Stimulated activated CD4-positive, alpha-beta T cell treated with anti-CD3 and anti-CD28 coated beads, Interleukin-4, amount 100 ng/mL, for 1 hour (primary cell): ENCODE measurements at regions not wholly inside any gene's neighbourhood (a gene's known extent, or its start where the extent isn't known, plus 50 kb on each side); places are given as distances from the start of the nearest gene placed in this dataset.

Experiments used
- DNase-seq: peaks from one replicate; pipeline ENCODE4 v3.0.0-alpha.2; 2020

DNA sequence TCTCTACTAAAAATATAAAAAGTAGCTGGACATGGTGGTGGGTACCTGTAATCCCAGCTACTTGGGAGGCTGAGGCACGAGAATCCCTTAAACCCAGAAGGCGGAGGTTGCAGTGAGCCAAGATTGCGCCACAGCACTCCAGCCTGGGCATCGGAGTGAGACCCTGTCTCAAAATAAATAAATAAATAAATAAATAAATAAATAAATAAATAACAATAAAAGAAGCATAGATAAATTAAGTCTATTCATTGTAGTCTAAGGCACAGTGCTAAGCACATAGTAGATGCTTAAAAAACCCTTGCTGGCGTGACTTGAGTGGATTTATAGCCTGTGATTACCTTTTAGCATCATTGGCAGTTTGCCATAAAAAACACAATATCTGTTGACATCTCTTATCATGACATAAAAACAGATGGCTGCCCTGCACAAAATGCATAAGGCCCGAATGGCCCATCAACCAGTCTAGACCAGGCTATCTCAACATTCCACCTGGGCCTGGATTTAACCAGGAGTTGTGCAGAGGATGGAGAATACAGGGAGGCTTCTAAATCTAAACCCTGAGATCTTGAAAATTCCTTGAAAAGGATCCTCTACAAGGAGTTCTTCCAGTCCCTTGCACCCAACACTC is 94.9 kb downstream of the PRLHR start:
- no peak for DNase-seq

GRCh38 chr10:118499186-118499585 is 96.3 kb downstream of the PRLHR start:
- DNase-seq = no peak

DNA sequence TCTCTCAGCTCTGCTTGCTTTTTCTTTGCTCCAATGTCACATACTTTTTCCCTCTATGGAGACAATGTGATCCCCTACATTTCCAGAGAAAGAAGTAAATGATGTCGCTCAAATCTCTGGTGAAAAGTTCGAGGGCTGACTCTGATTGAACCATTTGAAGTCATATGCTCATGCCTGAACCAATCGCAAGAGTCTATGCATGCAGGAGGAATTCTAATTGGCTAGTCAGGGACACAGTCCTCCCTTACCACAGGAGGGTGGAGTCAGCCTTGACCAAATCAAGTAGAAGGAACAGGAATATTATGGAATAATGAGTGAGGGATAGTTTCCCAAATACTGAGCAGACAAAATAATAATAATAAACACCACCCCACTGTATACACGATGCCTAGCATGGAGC is 96.8 kb downstream of the PRLHR start:
- no peak for DNase-seq

DNA sequence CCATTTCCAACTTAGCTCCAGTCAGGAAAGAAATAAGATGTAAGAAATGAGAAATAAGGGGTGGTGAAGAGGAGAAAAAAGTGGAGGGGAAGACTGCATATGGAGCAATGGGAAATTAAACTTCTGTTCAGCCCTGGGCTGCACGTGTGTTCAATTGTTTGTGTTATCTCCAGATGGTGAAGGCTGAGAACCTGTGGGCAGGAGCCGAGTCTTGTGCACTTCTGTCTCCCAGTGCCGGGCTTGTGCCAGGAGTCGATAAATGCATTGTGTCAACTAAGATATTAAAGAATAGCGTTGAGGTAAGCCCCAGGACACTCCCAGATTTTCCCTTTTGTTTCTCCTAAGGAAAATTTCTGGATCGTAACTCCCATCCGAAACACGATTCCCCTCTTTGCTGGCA is 98.2 kb downstream of the PRLHR start:
- DNase-seq = no peak

GRCh38 chr10:118496525-118496924 is 98.9 kb downstream of the PRLHR start:
- no peak for DNase-seq

DNA sequence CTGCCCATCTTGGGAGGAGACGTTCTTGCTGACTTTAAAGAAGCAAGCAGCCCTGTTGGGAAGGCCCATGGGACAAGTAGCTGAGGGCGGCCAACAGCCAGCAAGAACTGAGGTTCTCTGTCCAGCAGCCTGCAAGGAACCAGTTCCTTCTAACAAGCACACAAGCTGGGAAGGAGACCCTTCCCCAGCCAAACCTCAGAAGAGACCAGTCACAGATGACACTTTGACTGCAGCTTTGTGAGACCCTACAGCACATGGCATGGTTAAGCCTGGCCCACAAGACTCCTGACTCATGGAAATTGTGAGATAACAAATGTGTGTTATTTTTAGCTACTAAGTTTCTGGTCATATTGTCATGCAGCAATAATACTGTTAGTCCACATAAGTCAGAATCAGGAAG is 99.9 kb downstream of the PRLHR start:
- DNase-seq = no peak

DNA sequence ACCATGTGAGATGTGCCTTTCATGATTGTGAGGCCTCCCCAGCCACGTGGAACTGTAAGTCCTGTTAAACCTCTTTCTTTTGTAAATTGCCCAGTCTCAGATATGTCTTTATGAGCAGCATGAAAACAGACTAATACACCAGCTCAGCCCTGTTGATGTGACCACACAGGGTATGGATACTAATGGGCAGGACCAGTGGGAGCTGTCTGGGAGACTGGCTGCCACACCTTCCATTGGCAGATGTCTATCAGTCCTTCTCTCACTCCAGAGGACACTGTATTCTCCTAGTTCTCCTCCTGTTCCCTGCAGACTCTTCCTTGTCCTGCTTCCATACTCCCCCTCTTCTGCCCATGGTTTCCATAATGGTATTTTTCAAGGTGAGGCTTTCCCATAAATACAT is 104.4 kb downstream of the PRLHR start:
- no peak for DNase-seq

- no peak for DNase-seq
Observed at GRCh38 chr10:118488710-118489497, 106.5 kb downstream of the PRLHR start.

DNA sequence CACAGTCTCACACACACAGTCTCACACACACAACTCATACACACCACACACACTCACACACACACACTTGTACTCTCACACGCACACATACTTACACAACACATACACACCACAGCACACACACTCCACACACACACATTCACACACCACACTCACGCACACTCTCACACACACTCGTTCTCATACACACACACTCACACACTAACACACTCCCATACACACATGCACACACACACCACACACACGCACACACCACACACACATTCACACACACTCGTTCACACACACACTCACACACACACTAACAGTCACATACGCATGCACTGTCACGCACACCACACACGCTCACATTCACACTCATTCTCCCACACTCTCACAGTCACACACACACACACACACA is 109.8 kb downstream of the PRLHR start:
- no peak for DNase-seq

GRCh38 chr10:118484152-118484871 is 111.1 kb downstream of the PRLHR start:
- no peak for DNase-seq

GRCh38 chr10:118483496-118483895 is 112.0 kb downstream of the PRLHR start:
- no peak for DNase-seq

- no peak for DNase-seq
Observed at GRCh38 chr10:118482393-118483331, 112.8 kb downstream of the PRLHR start.

GRCh38 chr10:118481871-118482270 is 113.6 kb downstream of the PRLHR start:
- no peak for DNase-seq

GRCh38 chr10:118475214-118475613 is 120.2 kb downstream of the PRLHR start:
- no peak for DNase-seq

- no peak for DNase-seq
Observed at GRCh38 chr10:118474111-118474510, 121.3 kb downstream of the PRLHR start.

DNA sequence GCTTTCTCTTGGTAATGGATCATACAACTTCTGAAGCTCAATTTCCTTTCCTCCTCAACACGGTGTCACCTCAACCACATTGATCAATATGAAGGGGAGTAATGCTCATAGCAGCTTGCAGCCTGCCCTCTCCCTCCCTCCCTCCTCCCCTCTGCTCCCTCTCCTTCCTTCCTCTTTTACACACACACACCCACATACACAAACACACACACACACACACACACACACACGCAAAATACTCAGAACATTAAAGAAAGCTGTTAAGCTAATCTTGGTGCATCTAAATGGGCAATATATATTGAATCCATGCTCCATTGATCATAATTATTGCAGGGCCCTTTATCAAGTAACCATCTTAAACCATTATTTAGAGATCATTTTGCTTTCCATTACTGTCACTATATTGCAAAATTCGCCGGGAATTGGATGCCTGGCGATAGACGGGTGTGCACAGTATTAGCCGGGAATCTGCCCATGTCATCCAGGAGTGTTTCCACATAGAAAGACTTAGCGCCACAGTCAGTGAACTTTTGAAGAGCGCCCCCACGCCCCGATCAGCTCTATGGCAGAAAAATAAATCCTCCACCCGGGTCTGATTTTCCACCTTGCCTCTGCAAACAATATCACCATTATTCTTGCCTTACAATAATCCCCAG is 122.0 kb downstream of the PRLHR start:
- DNase-seq = no peak

DNA sequence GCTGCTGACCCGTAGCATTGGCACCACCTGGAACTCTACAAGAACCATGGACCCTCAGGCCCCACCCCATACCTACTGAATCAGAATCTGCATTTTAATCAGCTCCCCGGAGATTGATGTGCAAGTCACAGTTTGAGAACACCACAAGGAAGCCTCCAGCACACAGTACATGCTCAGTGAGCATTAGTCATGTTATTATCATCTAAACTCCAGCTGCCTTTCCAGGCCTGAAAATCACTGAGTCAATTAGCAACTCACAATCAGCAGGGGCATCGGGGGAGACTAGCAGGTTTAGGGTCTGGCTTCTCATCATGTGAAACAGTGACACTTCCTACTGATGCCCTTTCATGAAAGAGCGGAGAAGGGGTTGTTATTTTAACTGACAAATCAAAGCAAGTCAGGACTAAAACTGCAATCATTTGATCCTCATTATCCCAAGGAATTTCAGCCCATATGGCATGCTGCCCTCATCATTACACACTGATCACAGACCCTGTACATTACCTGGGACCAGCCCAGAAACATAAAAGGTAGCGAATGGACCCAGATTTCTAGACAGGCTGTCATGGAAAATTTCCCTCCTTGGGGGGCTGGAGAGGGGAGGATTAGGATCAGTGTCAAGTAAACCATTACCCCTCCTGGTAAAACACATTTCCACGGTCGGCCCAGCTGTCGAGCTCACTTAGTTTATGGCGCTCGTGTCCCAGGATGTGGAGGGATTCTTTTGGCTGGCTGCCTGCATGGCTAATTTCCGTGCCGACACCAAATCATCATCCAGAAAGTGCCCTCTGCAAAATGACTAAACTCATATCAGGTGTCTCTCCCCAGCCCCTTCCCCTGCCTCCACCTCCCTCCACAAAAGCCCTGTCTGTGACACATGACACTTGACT is 122.8 kb downstream of the PRLHR start:
- no peak for DNase-seq

DNA sequence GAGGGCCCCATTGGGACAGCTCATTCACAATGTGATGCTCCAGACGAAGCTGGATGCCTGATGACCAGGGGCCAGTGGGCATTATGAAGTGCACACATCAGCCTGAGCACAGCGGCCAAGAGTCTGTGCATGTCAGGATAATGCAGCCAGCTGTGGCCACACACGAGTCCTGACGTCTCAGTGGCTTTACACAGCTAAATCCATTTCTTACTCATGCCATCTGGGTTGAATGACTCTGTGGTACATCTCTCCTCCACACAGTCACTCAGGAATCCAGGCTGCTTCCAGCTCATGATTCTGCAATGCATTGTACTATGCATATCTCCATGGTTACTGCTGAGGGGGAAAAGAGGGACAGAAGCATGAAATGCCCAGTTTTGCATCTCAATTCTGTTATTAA is 123.6 kb downstream of the PRLHR start:
- no peak for DNase-seq

DNA sequence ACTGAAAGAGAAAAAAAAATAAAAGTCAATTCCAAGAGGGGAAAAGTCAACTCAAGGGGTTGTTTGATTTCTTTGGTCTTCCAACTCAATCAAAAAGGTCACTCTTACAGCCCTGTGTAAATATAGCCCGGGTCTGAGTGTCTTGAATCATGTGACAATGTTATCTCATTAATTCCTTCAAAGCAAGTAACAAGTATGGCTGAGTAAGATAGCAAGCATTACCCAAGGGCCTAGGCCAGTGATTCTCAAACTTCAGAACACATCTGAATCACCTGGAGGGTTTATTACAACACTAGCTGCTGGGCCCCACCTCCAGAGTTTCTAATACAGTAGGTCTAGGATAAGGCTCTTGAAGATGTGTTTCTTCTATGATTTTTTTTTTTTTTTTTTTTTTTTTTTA is 125.0 kb downstream of the PRLHR start:
- no peak for DNase-seq

GRCh38 chr10:118467200-118467599 is 125.1 kb upstream of the FAM204A start:
- no peak for DNase-seq

DNA sequence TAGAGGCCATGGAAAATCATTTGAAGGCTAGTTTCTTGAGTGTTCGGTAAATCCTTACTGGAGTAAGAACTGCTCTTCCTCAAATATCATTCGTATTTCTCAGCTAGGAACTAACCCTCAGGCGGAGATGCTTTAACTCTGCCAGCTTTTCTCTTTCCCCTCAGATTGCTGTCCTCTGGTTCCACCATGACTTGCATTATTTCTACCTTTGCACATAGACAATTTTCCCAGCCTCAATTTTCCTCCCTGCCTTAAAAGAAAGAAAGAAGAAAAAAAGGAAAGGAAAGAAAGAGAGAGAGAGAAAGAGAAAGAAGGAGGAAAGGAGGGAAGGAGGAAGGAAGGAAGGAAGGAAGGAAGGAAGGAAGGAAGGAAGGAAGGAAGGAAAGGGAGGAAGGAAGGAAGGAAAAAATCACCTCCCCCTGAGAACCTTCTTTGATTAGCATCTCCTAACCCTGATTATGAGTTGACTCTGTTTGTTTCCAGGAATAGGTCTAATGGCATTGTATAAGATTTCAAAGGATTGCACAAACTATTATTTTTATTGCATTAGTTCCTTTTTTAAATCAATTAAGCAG is 123.3 kb upstream of the FAM204A start:
- no peak for DNase-seq
